Stimulated activated CD4-positive, alpha-beta T cell treated with anti-CD3 and anti-CD28 coated beads, Interleukin-4, amount 100 ng/mL, for 48 hours (primary cell): ENCODE measurements at regions not wholly inside any gene's neighbourhood (a gene's known extent, or its start where the extent isn't known, plus 50 kb on each side); places are given as distances from the start of the nearest gene placed in this dataset.
"Not testable (repeated sequence)": the region's sequence is repeated elsewhere in the genome, so short reads cannot be mapped to it uniquely, and the experiment has no call there.

Experiments
- DNase-seq, 2 donors: peaks; one replicate each; pipeline ENCODE4 v3.0.0-alpha.2; 2020; ENCODE audit warnings: low read depth in 2 of 2

DNA sequence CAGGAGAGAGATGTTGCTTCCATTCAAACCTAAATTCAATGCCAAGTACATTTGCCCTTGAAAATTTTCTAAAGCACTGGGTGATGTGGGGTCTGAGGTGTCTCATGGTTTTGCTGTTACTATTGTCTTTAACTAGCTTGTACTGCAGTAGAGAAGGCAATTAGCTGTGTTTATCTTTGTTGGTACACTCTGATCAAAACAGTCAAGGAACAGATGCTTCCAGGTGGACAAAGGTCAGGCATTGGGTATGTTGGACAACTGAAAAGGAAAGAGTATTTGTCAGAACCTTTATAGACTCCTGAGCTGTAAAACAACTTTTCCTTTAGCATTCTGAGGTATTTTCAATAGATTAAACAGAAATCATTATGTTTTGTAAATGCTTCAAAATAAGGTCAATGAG is 2228.7 kb upstream of the WWC1 start:
- DNase-seq = no peak

DNA sequence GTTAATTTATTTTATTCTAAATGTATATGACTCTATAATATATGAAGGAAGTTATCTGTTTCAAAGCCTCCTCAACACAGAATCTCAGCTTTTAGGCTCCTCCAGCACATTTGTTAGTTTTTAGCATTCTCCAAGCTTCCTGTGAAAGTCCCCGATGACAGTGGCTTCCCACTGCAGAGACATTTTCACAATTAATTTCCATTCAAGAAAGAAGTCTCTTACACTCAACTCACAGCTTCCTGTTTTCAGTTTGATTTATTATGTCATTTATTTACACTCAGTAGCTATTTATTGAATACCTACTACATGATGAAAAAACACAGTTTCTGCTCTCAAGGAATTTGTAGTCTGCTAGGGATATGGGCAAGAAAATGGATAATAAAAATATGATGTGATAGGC is 2228.2 kb upstream of the WWC1 start:
- DNase-seq = no peak

DNA sequence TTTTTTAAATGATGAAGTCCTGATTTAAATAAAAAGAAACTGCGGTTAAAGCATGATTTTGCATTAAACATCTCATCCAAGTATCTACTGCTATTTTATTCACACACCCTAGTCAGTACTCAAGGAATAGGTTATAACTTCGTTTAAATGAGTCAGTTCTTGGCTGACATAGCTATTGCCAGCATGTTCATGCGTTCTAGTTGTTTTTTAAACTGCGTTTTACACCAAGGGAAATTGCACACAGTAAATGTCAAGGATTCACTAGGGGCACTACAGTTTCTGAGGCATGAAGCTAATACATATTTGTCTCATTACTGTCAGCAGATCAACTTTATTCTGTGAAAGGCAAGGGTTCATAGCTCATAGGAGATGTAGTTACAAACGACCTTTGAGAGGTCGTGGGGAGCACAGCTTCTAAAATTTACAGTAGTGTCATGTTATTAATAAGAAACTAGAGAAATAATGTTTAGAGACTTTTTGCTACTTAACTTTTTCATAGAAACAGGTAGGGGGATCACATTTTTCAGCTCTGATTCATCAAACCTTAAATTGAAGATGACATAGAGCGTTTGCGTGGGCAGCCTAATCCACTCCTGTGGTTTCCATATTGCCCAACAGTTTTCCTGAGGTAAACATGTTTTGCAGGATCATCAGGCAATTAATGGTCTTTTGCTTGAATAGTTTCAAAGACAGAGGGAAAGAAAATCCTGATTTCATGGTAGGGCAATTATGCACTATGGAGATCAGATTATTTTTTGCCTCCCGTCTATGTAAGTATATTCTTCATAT is 2222.7 kb upstream of the WWC1 start:
- DNase-seq = no peak

DNA sequence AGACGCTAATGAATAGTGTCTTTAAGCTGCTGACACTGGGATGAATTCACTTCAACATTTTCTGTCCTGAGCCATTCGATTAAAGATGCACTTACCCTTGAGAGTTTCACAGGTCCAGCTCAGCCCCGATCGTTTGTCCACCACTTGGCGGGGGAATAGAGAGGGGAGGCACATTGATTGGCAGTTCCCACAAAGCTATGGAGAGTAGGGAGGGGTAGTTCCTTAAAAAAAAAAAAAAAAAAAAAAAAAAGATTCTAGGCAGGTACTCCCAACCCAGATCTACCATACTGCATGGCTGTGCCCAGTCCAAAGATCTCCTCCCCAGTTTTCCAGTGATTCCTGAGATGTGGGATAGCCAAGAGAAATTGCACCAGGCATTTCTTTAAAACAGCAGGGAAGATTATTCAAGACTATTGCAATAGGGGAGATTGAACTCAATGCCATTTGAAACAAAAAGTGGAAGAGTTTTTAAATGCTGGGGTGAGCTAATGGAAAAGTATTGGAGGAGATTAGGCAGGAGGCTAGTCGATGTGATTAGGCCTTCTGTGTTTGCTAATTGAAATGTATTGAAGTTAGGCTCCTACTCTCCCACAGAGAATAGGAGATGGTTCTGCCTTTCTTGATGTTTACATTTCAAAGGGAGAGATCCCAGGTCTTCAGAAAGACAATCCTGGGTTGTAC is 2217.4 kb upstream of the WWC1 start:
- no peak for DNase-seq

DNA sequence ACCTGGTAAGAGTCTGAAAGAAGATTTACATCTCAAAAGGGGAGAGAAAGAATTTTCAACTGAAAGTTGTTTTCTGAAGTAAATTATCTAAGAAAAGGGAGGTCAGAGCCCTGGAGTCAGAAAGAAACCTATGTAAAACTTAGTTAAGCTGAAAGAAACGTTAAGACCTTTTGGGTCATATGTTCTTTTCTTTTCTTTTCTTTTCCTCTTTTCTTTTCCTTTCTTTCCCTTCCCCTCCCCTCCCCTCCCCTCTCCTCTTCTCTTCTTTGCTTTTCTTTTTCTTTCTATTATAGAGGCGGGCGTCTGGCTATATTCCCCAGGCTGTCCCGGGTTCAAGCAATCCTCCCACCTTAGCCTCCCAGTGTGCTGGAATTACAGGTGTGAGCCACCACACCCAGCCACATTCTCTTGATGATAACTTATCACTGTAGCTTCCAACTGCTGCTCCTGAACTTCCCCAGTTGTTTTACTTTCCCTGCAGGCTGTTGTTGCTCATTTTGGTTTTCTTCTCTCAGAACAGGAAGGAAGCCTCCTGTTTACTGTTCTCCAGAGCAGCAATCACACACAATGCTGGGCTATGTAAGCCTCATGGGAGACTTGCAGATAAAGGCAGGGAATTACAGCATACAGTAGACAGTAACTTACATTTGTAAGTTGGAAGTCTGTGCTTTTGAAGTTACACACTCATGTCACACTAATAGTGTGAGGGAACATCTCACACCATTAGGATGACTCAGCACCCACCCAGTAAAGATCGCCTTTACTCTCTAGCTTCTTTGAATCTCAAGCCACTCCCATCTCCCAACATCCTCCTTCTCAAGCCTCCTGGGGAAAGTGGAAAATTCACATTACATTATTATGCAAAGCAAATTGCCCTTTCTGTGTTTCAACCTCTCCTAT is 2216.6 kb upstream of the WWC1 start:
- no peak for DNase-seq

DNA sequence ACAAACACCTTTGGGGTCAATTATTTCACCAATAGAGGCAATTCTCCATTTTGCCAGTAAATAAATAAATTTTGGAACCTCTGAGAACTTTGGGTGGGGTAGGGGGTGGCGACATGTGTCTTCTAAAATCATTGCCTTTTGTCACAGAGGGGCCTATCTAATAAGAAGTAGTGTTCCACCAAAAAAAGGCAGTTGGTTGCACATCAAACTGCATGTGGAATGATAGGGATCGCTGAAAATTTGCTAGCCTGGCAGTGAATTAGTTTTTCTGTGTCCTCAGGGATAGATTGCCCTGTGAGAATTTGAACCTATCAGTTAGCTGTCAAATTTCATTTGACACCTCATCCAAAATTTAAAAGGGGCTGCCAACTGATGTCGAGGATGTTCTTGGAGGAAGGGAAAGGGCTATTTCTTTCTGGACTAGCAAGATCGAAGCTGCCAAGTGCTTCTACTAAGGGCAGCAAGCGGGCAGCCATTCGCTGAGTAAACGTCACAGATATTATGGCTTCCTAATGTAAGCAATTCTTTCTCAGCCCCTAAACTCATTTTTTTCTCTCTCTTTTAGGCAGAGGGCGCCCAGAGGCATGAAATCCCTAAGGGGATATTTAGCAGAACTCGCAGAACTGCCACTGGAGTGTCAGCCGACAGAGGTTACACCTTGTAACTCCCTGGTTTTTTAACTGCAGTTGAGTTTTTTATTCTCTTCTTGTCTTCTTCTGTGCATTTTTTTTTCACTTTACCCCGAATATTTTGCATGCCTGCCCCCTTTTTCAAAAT is 2208.1 kb upstream of the WWC1 start:
- no peak for DNase-seq

DNA sequence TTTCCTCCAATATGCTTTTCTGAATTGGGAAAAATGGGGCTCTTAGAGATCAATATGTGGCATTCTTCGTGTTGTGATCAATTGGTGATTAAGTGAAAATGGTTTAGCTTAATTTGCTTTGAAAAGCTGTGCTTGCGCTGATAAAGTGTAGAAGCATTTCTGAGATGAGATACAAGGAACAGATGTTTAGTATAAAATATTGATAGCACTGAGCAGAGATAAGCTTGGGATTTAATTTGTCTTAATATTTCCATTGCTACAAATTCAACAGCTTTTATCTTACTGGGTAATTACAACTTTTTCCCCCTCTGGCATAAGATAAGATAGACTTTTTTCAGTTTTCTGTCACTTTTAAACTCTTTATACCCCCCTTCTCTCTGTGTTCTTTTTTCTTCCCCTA is 2204.9 kb upstream of the WWC1 start:
- DNase-seq = no peak

DNA sequence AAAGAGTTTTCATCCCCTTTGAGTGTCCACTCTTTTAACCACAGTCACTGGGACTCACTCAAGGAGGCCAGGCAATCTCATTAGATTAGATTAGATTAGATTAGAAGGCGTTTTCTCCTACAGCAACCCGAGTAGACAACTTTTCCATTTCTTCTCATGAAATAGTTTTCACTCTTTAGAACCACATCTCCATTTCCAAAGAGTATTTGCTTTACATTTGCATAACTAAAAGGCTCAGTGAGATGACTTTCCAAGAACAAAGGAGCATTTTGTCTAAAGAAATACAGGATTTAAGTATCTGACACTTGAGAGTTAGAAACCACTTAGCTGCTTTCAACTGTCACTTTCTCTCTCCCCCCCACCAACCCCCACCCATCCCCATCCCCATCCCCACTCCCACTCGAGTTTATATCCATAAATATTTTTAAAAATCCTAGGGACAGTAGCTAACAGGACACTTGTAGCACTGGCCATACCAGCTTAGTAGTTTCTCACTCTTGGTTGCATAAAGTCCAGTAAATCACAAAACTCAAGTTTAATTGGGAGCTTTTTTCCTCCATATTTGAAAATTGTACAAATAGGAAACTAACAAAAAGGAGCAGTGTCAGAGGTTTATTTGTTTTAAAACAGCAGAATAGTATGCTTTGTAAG is 2202.9 kb upstream of the WWC1 start:
- no peak for DNase-seq

DNA sequence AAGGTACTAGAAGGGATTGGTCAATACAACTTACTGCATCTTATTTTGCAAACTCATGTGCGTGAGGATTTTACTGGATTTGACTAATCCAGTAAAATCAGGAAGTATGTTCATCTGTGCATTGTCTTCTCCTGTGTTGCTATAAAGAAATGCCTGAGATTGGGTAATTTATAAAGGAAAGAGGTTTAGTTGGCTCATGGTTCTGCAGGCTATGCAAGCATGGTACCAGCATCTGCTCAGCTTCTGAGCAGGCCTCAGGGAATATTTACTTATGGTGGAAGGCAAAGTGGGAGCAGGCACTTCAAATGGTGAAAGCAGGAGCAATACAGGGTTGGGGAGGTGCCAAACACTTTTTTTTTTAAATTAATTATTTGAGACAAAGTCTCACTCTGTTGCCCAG is 2199.5 kb upstream of the WWC1 start:
- DNase-seq = no peak

DNA sequence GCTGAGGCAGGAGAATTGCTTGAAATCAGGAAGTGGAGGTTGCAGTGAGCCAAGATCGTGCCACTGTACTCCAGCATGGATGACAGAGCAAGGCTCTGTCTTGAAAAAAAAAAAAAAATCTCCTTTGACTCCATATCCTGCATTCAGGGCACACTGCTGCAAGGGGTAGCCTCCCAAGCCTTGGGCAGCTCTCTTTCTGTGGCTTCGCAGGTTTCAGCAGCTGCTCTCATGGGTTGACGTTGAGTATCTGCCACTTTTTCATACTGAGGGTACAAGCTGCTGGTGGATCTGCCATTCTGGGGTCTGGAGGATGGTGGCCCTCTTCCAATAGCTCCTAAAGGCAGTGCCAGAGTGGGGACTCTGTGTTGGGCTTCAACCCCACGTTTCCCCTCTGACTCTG is 2198.1 kb upstream of the WWC1 start:
- DNase-seq = no peak

DNA sequence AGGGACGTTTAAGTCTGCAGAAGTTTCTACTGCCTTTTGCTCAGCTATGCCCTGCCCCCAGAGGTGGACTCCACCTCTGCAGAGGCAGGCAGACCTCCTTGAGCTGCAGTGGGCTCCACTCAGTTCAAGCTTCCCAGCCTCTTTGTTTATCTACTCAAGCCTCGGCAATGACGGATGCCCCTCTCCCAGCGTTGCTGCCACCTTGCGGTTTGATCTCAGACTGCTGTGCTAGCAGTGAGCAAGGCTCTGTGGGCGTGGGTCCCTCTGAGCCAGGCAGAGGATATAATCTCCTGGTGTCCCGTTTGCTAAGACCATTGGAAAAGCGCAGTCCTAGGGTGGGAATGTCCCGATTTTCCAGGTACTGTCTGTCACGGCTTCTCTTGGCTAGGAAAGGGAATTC is 2188.5 kb upstream of the WWC1 start:
- DNase-seq = no peak

DNA sequence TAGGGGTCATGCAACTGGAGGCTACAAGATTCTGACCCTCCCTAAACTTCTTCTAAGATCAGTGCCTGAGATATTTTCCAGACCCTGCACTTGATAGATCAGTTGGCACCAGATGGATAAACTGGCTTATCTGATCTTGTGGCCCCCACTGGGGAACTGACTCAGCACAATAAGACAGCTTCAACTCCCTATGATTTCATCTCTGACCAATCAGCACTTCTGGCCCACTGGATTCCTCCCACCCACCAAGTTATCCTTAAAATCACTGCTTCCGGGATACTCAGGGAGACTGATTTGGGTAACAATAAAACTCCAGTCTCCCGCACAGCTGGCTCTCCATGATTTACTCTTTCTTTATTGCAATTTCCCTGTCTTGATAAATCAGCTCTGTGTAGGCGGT is 2180.4 kb upstream of the WWC1 start:
- DNase-seq = no peak

DNA sequence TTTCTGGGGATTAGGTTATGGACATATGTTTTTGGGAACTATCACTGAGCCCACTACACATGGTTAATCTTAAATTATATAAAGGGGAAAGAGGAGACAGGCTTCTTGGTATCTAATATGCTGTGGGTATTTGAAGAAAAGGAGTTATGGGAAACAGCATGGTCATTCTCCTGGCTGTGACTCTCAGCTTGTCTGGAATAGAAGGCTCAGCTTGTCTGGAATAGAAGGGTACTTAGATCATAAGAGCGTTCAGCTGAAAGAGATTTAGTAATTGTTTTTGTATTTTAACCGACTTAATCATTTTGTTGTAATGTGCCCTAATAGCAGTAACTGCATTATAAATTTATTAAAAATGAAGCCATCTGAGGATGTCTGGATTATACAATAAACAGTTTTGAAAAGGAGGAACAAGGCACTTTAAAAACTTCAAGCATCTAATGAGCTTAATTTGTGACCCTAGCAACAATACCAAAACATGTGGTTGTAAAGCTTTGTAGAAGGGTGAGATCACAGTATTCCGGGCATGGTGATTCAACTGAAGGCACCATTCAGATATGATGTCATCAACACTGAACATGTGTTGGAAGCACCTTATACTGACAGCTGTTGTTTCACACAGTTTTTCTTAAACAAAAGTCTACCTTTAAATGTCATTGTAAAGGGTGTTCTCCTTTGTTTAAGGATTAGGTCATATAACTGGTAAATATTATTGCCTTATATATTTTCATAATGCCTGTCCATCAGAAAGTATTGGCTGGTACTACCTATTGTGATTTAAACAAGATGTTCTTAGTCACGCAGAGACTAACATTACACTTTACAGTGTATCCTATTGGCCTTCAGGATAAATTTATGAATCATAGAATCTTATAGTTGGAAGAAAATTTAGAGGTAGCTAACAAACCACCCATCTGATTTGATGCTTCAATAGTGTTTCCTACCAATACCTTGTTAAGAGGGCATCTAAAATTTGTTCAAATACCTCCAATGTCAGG is 2174.1 kb upstream of the WWC1 start:
- no peak for DNase-seq

DNA sequence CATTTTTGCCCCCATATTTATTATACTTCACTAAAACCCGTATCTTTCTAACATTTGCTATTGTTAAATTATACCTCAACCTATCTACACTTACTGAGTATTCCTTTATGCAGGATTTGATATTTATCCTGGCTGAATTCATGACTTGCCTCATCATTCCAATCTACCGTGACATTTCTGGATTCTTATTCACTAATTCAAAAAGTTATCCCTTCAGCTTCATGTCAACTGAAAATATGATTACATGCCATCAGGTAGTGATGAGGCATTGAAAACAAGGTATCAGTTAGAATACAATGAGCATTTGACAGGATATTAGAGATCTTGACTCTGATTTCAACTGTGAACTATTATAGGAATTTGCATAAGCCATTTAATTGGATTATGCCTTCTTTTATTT is 2171.9 kb upstream of the WWC1 start:
- DNase-seq = no peak

DNA sequence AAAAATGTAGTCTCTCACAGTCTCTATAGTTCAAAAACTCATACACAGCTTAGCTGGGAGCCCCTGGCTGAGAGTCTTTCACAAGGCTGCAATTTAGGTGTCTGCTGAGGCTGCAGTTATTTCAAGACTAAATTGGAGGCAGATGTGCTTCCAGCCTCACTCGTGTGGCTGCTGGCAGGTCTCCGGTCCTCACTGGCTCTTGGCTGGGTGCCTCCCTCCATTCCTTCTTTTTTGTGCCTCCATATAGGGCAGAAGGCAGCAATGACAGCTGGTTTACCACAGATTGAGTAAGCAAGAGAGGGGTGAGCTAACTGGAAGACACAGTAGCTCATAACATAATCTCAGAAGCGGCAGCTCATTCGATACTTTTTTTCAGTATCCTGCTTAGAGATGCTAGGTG is 2167.7 kb upstream of the WWC1 start:
- DNase-seq = no peak

DNA sequence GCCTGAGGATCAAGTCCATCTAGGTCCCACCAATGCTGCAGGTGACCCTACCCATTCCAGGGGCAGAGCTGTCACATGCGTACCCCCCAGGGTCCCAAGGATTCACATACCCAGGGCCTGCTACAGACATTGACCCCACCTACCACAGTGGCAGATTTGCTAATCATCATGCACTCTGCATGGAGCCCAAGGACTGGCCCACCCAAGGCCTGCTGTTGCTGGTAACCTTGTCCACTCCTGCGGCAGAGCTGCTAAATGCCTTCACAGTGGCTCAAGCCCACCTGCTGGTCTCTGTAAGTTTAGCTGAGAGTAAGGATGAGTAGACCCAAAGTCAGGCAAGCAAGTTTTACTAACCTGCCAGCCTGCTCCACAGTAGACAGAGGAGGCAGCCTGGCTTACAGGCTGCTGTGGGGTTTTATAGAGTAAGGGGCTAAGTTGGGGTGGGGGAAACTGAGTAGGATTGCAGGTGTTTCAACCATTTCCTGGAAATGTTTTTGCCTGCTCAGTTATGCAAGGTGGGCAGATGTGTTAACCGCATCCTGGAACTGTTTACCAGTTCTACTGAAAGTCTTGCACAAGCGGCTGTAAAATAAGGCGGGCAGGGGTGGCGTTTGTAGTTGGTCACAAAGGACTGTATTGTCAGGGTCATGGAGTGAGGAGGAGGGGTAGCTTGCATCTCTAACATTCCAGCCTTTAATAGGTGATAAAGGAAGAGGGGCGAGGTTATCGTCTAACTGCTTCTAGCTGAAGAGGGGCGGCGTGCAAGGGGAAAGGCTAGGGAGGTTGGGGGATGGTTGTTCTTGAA is 2163.5 kb upstream of the WWC1 start:
- no peak for DNase-seq

DNA sequence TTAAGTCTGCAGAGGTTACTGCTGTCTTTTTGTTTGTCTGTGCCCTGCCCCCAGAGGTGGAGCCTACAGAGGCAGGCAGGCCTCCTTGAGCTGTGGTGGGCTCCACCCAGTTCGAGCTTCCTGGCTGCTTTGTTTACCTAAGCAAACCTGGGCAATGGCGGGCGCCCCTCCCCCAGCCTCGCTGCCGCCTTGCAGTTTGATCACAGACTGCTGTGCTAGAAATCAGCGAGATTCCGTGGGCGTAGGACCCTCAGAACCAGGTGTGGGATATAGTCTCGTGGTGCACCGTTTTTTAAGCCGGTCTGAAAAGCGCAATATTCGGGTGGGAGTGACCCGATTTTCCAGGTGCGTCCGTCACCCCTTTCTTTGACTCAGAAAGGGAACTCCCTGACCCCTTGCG is 2146.3 kb upstream of the WWC1 start:
- DNase-seq = not testable (repeated sequence)

DNA sequence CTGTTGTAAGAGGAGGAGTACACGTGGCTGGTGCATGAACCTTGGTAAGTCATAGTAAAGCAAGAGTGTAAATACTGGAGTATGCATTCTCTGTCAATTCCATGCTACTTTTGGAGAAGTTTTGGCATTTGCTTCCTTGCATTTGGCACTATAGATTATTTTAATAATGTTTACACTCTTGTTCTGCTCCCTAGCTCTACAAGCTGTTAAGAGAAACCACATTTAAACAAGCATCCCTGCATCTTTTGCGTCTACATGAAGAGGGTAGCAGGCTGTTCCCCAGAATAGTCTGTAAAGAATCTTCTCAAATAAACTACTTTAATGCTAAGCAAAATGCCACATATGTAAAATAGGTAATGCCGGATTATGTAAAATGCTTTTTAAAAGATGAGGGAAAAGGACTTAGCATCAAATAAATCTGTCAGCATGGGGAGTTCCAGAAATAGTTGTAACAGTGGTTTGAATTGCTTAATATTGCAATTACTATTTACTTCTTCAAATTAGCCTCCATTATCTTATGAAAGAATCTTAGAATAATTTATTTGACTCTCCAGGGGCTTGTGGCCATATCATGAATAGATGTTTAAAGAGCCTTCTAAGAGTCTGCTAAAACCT is 2127.3 kb upstream of the WWC1 start:
- no peak for DNase-seq

DNA sequence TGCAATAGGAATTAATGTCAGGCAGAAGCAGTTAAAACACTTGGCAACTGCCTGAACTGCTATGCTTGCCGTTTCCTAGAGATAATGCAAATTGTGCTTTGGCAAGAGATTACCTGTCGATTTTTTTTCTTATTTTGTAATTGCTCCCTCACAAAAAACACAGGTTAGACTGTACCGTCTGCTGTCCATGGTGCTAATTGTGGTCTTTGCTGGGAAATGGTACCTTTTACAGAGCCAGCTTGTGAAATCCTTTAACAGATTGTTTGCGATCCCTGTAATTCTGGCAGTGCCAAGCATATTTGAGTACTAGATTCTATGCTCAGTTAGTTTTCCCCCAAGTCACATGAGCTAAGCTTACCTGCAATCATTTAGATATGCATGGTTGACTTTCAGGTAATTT is 2125.8 kb upstream of the WWC1 start:
- no peak for DNase-seq
